ENCODE measurements at regions not wholly inside any gene's neighbourhood (a gene's known extent, or its start where the extent isn't known, plus 50 kb on each side); places are given as distances from the start of the nearest gene placed in this dataset.

- peak in 2 of 58 donors; percentile 23 to 63 for DNase-seq
Observed at GRCh38 chr11:127056338-127056971, 55.9 kb upstream of the KIRREL3 start.

GRCh38 chr11:127055236-127055635 lies 54.7 kb upstream of the KIRREL3 start:
- peak in 31 of 58 donors; percentile 6 to 86 (median 39) for DNase-seq

DNA sequence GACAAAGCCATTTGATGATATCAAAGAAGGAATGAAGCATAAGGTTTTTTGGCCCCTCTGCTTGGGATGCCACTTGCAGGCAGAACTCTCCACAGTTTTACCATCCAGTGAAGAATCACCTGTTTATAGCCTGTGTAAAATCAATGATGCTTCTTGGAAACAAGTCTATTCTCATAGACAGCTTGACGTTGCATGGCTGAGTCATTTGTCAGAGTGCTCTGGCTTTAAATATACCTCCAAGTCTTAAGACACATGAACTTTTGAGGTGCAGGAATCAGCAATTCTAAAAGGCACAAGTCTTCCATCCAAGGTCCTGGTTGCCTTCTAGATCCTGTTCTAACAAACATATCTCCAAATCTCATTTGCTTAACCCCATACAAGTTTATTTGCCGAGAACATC lies 53.6 kb upstream of the KIRREL3 start:
- DNase-seq: no peak

DNA sequence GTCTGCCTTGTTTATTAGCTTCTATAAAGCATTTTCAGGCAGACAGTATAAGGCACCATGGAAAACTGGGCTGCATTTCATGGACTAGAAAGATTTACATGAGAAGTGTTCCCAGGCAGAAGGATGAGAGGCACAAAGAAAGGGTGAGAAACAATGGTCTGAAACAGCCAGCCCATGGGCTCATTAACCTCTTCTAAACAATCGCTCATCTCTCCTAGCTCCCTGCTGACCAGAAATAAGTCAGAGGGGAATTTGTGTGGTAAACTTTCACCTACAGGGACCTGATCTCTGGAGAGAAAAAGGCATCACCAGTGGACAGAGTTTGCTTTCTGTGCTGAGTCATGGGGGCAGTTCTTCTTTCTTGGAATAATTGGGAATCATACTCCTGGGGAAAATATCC lies 51.8 kb upstream of the KIRREL3 start:
- no peak for DNase-seq
